GM18519 (cell line): ENCODE measurements at regions not wholly inside any gene's neighbourhood (a gene's known extent, or its start where the extent isn't known, plus 50 kb on each side); places are given as distances from the start of the nearest gene placed in this dataset.

Experiments used
- ATAC-seq: cut with Tn5 transposase; IDR thresholded peaks from one replicate; pipeline ENCODE4 v1.9.1; 2021; ENCODE audit warnings: mild to moderate bottlenecking, moderate library complexity; ENCODE audit not compliant: unreplicated experiment, low FRiP score

GRCh38 chr3:43156812-43157455, 51.1 kb upstream of the POMGNT2 start:
- ATAC-seq = no peak

- no peak for ATAC-seq
These were observed 49.7 kb upstream of the POMGNT2 start for GRCh38 chr3:43155464-43156121.
